CD4-positive, alpha-beta T cell (primary cell): ENCODE measurements at regions not wholly inside any gene's neighbourhood (a gene's known extent, or its start where the extent isn't known, plus 50 kb on each side); places are given as distances from the start of the nearest gene placed in this dataset.

Experiments used
- ATAC-seq: fragments of 200-7000 bp; cut with Tn5 transposase; one replicate; pipeline ENCODE4 v1.10.0; 2022; ENCODE audit warnings: mild to moderate bottlenecking; ENCODE audit not compliant: poor library complexity
- CTCF ChIA-PET: fragments of 350-600 bp; sonication (Branson Sonifier 250); formaldehyde crosslinking; loops from one replicate; lab custom pipeline; 2021; ENCODE audit warnings: antibody characterized with exemption, inconsistent platforms; lab: Charles Lee
- POLR2A ChIA-PET: fragments of 350-600 bp; sonication (Branson Sonifier 250); formaldehyde crosslinking; loops from one replicate; lab custom pipeline; 2021; ENCODE audit warnings: antibody characterized with exemption, inconsistent platforms; lab: Charles Lee
- DNase-seq, 14 experiments: peaks; one replicate each; pipeline ENCODE4 v3.0.0-alpha.2; 2013 to 2020; ENCODE audit warnings: mixed read lengths in 2 of 14
- H3K27ac ChIP-seq, 2 donors: one replicate each; pipeline versions ENCODE4 v1.5.1 to v1.7.0; 2013; ENCODE audit warnings: low read length in 2 of 2, low read depth in 1 of 2, mild to moderate bottlenecking in 1 of 2
- H3K27me3 ChIP-seq, 2 experiments: 1 replicate in 1 of 2; 2 replicates in 1 of 2; pipeline versions ENCODE4 v1.6.1 to v1.7.0; 2013; ENCODE audit warnings: low read length in 2 of 2, control low read depth in 1 of 2, mild to moderate bottlenecking in 1 of 2, moderate library complexity in 1 of 2; ENCODE audit not compliant: insufficient read depth in 2 of 2, control insufficient read depth in 1 of 2
- H3K36me3 ChIP-seq: one replicate; pipeline ENCODE4 v1.6.1; 2013; ENCODE audit warnings: low read length, control low read depth; ENCODE audit not compliant: insufficient read depth
- H3K4me1 ChIP-seq: one replicate; pipeline ENCODE4 v1.6.1; 2013; ENCODE audit warnings: low read length, control low read depth; ENCODE audit not compliant: insufficient read depth
- H3K4me3 ChIP-seq: one replicate; pipeline ENCODE4 v1.5.1; 2013; ENCODE audit warnings: mild to moderate bottlenecking, low read length, moderate library complexity
- H3K9me3 ChIP-seq, 2 experiments: 1 replicate in 1 of 2; 2 replicates in 1 of 2; pipeline versions ENCODE4 v1.6.1 to v1.7.0; 2013; ENCODE audit warnings: low read length in 2 of 2, mild to moderate bottlenecking in 2 of 2, control low read depth in 1 of 2, moderate library complexity in 1 of 2; ENCODE audit not compliant: control insufficient read depth in 1 of 2, insufficient read depth in 1 of 2
- H3K27ac Mint-ChIP-seq: one replicate; pipeline ENCODE4 v1.8.0; 2020; ENCODE audit warnings: mixed read lengths
- H3K27me3 Mint-ChIP-seq: one replicate; pipeline ENCODE4 v1.8.0; 2021; ENCODE audit warnings: mixed read lengths
- H3K36me3 Mint-ChIP-seq: one replicate; pipeline ENCODE4 v1.8.0; 2021; ENCODE audit warnings: low read depth, mixed read lengths
- H3K4me1 Mint-ChIP-seq: one replicate; pipeline ENCODE4 v1.8.0; 2021; ENCODE audit warnings: low read depth, mixed read lengths
- H3K4me3 Mint-ChIP-seq: one replicate; pipeline ENCODE4 v1.8.0; 2020; ENCODE audit warnings: mild to moderate bottlenecking, mixed read lengths
- H3K9me3 Mint-ChIP-seq: one replicate; pipeline ENCODE4 v1.8.0; 2020; ENCODE audit warnings: mixed read lengths
- CTCF ChIP-seq: fragments of 200-600 bp; IDR thresholded peaks from one replicate; pipeline ENCODE4 v1.8.0; 2022; ENCODE audit warnings: antibody characterized with exemption, mild to moderate bottlenecking
- intact Hi-C, 2 experiments: fragments of 100-400 bp; cut with DNase I in 1 of 2; cut with micrococcal nuclease in 1 of 2; formaldehyde crosslinking; loops; one replicate each; pipeline versions ENCODE4 v1.15.1 to v1.9.0; 2023 to 2025; cut with DNase I, micrococcal nuclease

DNA sequence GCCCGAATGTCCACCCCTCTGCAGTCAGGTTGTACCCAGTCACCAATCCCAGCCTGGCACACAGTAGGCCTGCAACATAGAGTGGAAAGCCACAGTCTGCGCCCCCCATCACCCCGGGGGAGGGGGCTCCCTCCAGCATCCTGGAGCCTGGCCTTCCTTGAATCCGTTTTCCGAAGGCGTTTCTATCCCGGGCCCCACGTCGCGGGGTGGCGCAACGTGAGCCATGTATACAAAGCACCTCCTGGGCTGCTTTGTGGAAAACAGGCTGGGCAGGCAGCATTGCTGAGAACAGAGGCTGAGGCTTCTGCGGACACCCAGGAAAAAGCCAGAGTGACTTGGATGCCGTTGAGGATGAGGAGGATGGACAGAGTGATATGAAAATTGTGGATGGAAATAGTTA, 103.3 kb upstream of the USP29 start:
- Mint-ChIP-seq H3K27me3 (no peaks in the 10 kb centered on the region), H3K9me3 (peaks cover 18% of the 10 kb centered on the region), H3K27ac (no peak overlapping the region), H3K36me3 (peaks cover 9% of the 10 kb centered on the region), H3K4me1 (no peaks in the 10 kb centered on the region), H3K4me3 (no peak overlapping the region)
- peaks cover 29 to 38% of the 10 kb centered on the region in 2 experiments for H3K9me3 ChIP-seq
- TF ChIP-seq CTCF = no peak
- CTCF ChIA-PET = no interaction called here
- no peaks in the 10 kb centered on the region for H3K4me1 ChIP-seq
- no peak overlapping the region for H3K27ac ChIP-seq
- ATAC-seq (no peak), DNase-seq (no peak)
- no peaks in the 10 kb centered on the region for H3K27me3 ChIP-seq
- H3K4me3 ChIP-seq = no peak overlapping the region
- H3K36me3 ChIP-seq = no peaks in the 10 kb centered on the region
- POLR2A ChIA-PET = no interaction called here
- intact Hi-C loops = no loop called here

GRCh38 chr19:57025491-57025890, 94.3 kb upstream of the USP29 start:
- Histone ChIP-seq H3K27me3 (no peaks in the 10 kb centered on the region), H3K4me1 (no peaks in the 10 kb centered on the region), H3K4me3 (no peak overlapping the region), H3K36me3 (no peaks in the 10 kb centered on the region), H3K27ac (no peak overlapping the region), H3K9me3 (peaks cover 22 to 29% of the 10 kb centered on the region in 2 experiments)
- Mint-ChIP-seq H3K27me3 (no peaks in the 10 kb centered on the region), H3K4me1 (no peaks in the 10 kb centered on the region), H3K36me3 (no peaks in the 10 kb centered on the region), H3K27ac (no peak overlapping the region), H3K4me3 (no peak overlapping the region), H3K9me3 (peaks cover 21% of the 10 kb centered on the region)
- CTCF ChIA-PET = no interaction called here
- ATAC-seq (no peak), DNase-seq (no peak)
- no peak for TF ChIP-seq CTCF
- POLR2A ChIA-PET = no interaction called here
- intact Hi-C loops = no loop called here

DNA sequence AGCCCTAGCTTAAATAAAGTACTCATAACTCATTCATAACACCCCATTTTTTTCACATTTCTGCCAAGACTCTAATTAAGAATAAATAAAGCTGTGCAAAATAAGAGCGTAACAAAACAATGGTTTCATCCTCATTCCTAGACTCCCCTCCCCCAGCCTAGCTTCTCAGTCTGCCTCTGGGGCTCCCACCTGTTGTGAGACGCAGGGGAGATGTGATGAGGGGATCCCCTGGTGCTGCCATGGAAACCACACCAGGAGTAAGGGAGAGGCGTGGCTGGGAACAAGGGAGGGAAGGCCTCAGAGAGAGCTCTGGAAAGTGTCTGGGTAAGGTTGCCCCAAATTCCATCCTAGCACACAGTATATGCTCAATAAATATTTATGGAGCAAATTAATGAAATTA, 93.3 kb upstream of the USP29 start:
- H3K4me3 ChIP-seq = no peak overlapping the region
- intact Hi-C loops = no loop called here
- no peaks in the 10 kb centered on the region for H3K36me3 Mint-ChIP-seq
- ChIA-PET CTCF (no interaction called here), POLR2A (no interaction called here)
- H3K27me3 ChIP-seq = no peaks in the 10 kb centered on the region
- no peak for TF ChIP-seq CTCF
- no peak overlapping the region for H3K27ac ChIP-seq
- DNase-seq (no peak), ATAC-seq (no peak)
- no peak overlapping the region for H3K4me3 Mint-ChIP-seq
- no peaks in the 10 kb centered on the region for H3K27me3 Mint-ChIP-seq
- H3K27ac Mint-ChIP-seq = no peak overlapping the region
- H3K9me3 ChIP-seq = peaks cover 22 to 27% of the 10 kb centered on the region in 2 experiments
- H3K9me3 Mint-ChIP-seq = peaks cover 18% of the 10 kb centered on the region
- no peaks in the 10 kb centered on the region for H3K36me3 ChIP-seq
- H3K4me1 ChIP-seq = no peaks in the 10 kb centered on the region
- H3K4me1 Mint-ChIP-seq = no peaks in the 10 kb centered on the region
